Panc1 (cell line): ENCODE measurements at regions not wholly inside any gene's neighbourhood (a gene's known extent, or its start where the extent isn't known, plus 50 kb on each side); places are given as distances from the start of the nearest gene placed in this dataset.

Source experiments
- ATAC-seq: fragments of 200-7000 bp; cut with Tn5 transposase; 2 replicates; pipeline ENCODE4 v1.9.1; 2020; ENCODE audit warnings: mild to moderate bottlenecking, moderate library complexity
- BruUV-seq: library from RNA; stranded (reverse); fragments of 400-500 nt; replicated peaks from 2 replicates; lab custom pipeline; 2021; lab: Mats Ljungman, UMichigan
- CTCF ChIA-PET: fragments of 300-600 bp; sonication (Branson Sonifier 250); formaldehyde crosslinking; loops from one replicate; lab custom pipeline; 2022; ENCODE audit warnings: antibody characterized with exemption; lab: Charles Lee
- POLR2A ChIA-PET: fragments of 300-600 bp; sonication (Branson Sonifier 250); formaldehyde crosslinking; loops from one replicate; lab custom pipeline; 2022; ENCODE audit warnings: antibody characterized with exemption; lab: Charles Lee
- DNase-seq: peaks from one replicate; pipeline ENCODE4 v3.0.0-alpha.2; 2010; ENCODE audit warnings: low read depth, low spot score
- H3K27ac ChIP-seq: 2 replicates; pipeline ENCODE4 v1.5.1; 2011; ENCODE audit warnings: mild to moderate bottlenecking, low read length, inconsistent platforms
- H3K27me3 ChIP-seq: fragments of 200-500 bp; sonication (Bioruptor generic); 2 replicates; pipeline ENCODE4 v1.6.0; 2014; ENCODE audit warnings: low read length, inconsistent platforms; ENCODE audit not compliant: control insufficient read depth, insufficient read depth
- H3K36me3 ChIP-seq: fragments of 200-500 bp; sonication (Bioruptor generic); 2 replicates; pipeline ENCODE4 v1.5.1; 2014; ENCODE audit warnings: inconsistent platforms, mild to moderate bottlenecking, low read length, moderate library complexity; ENCODE audit not compliant: control insufficient read depth, insufficient read depth
- H3K4me1 ChIP-seq: 2 replicates; pipeline ENCODE4 v1.5.1; 2011; ENCODE audit warnings: inconsistent platforms, mild to moderate bottlenecking, low read length, moderate library complexity; ENCODE audit not compliant: control insufficient read depth, insufficient read depth
- H3K4me3 ChIP-seq, 2 experiments: 2 replicates each; pipeline ENCODE4 v1.5.1; 2011 to 2012; ENCODE audit warnings: low read depth in 2 of 2, low read length in 2 of 2, mild to moderate bottlenecking in 2 of 2, inconsistent platforms in 1 of 2, moderate library complexity in 1 of 2
- H3K9me3 ChIP-seq: fragments of 200-500 bp; sonication (Bioruptor generic); 2 replicates; pipeline ENCODE4 v1.5.1; 2014; ENCODE audit warnings: low read depth, mild to moderate bottlenecking, inconsistent platforms, low read length, moderate library complexity; ENCODE audit not compliant: control insufficient read depth, insufficient read depth
- CTCF ChIP-seq: fragments of 450-650 bp; IDR thresholded peaks from 2 replicates; pipeline ENCODE4 v1.5.1; 2017; ENCODE audit warnings: mild to moderate bottlenecking
- POLR2AphosphoS5 ChIP-seq: IDR thresholded peaks from 2 replicates; pipeline ENCODE4 v1.6.1; 2012; ENCODE audit warnings: mild to moderate bottlenecking, low read depth, low read length, moderate library complexity
- REST ChIP-seq, 2 experiments: IDR thresholded peaks; 2 replicates each; pipeline ENCODE4 v1.6.1; 2011 to 2012; ENCODE audit warnings: low read depth in 2 of 2, control low read depth in 1 of 2, low read length in 1 of 2, mild to moderate bottlenecking in 1 of 2, moderate library complexity in 1 of 2; ENCODE audit not compliant: insufficient read depth in 1 of 2
- SIN3A ChIP-seq: IDR thresholded peaks from 2 replicates; pipeline ENCODE4 v1.6.1; 2012; ENCODE audit warnings: low read depth, mild to moderate bottlenecking, low read length, moderate library complexity, borderline replicate concordance; ENCODE audit not compliant: insufficient read depth
- TCF7L2 ChIP-seq: IDR thresholded peaks from 2 replicates; pipeline ENCODE4 v1.6.1; 2011; ENCODE audit warnings: mild to moderate bottlenecking, low read depth, low read length, inconsistent platforms
- in situ Hi-C: cut with HindIII; loops from 2 replicates; pipeline ENCODE4 v1.10.0; 2016; ENCODE audit warnings: low sequenced_read_pairs, low pct_unique_long_range_greater_than_20kb
- intact Hi-C: fragments of 100-400 bp; cut with micrococcal nuclease; formaldehyde crosslinking; loops from one replicate; pipeline ENCODE4 v1.10.0; 2022; ENCODE audit not compliant: unreplicated experiment

GRCh38 chr12:108009442-108010070 is 119.5 kb upstream of the WSCD2 start:
- H3K36me3 ChIP-seq = no peaks in the 10 kb centered on the region
- no peaks in the 10 kb centered on the region for H3K9me3 ChIP-seq
- H3K27me3 ChIP-seq = no peaks in the 10 kb centered on the region
- TF ChIP-seq POLR2AphosphoS5 (no peak), SIN3A (no peak), REST (IDR thresholded peaks at IDR 0.05; ENCODE audit: insufficient read depth in 1 of 2, low read depth in 2 of 2, low read length in 1 of 2) (no peak), TCF7L2 (no peak), CTCF (no peak)
- CTCF ChIA-PET = no interaction called here
- no TSS peak for BruUV-seq
- no peak overlapping the region for H3K27ac ChIP-seq
- intact Hi-C loops (no loop called here), in situ Hi-C loops (no loop called here)
- POLR2A ChIA-PET = interaction anchor here (0.6 kb wide), 1 partner anchor 99 kb away, joined by 7 read pairs; no protein-coding TSS in a partner anchor
- DNase-seq (no peak), ATAC-seq (no peak)
- H3K4me3 ChIP-seq = no peak overlapping the region
- no peaks in the 10 kb centered on the region for H3K4me1 ChIP-seq

GRCh38 chr12:108016022-108016564 is 113.0 kb upstream of the WSCD2 start:
- ATAC-seq (no peak), DNase-seq (no peak)
- in situ Hi-C loops = no loop called here
- Histone ChIP-seq H3K27ac (no peak overlapping the region), H3K27me3 (peaks cover 7% of the 10 kb centered on the region), H3K36me3 (no peaks in the 10 kb centered on the region), H3K4me1 (no peaks in the 10 kb centered on the region), H3K9me3 (no peaks in the 10 kb centered on the region), H3K4me3 (no peak overlapping the region)
- intact Hi-C loops = no loop called here
- TF ChIP-seq CTCF = no peak
- no peak for TF ChIP-seq REST (IDR thresholded peaks at IDR 0.05; ENCODE audit: insufficient read depth in 1 of 2, low read depth in 2 of 2, low read length in 1 of 2)
- no peak for TF ChIP-seq TCF7L2
- no peak for TF ChIP-seq SIN3A
- TF ChIP-seq POLR2AphosphoS5 = no peak
- ChIA-PET POLR2A (no interaction called here), CTCF (no interaction called here)
- BruUV-seq = no TSS peak
